Spleen (tissue), 7 donors: ENCODE measurements at regions not wholly inside any gene's neighbourhood (a gene's known extent, or its start where the extent isn't known, plus 50 kb on each side); places are given as distances from the start of the nearest gene placed in this dataset.

ENCODE experiments used
- POLR2A ChIP-seq, 3 donors: fragments of 450-650 bp; IDR thresholded peaks; one replicate each; pipeline ENCODE4 v1.5.1; 2017; ENCODE audit warnings: antibody characterized with exemption in 3 of 3, mild to moderate bottlenecking in 1 of 3
- POLR2AphosphoS5 ChIP-seq, 3 donors: sonication (generic); formaldehyde crosslinking; IDR thresholded peaks; one replicate each; pipeline ENCODE4 v1.5.1; 2017; ENCODE audit warnings: antibody characterized with exemption in 3 of 3
- TF ChIP-seq, protein P1 (sequence below), 11 experiments: fragments of 200-600 bp in 7 of 11; fragments of 450-650 bp in 4 of 11; sonication (generic) in 4 of 11; IDR thresholded peaks in 8 of 11; conservative IDR thresholded peaks in 3 of 11; 1 replicate in 7 of 11; 2 replicates in 4 of 11; pipeline versions ENCODE4 v1.4.0 to v1.8.0; 2016 to 2021; ENCODE audit warnings: antibody characterized with exemption in 11 of 11, inconsistent platforms in 4 of 11, mild to moderate bottlenecking in 1 of 11
- donor health status: DM: no; HTN: no; CAD: no; lungs with moderate emphysema.
- donor health status: DM: no; HTN: no; CAD: no.
- donor health status: DM: no; HTN: no; CAD: no.

DNA sequence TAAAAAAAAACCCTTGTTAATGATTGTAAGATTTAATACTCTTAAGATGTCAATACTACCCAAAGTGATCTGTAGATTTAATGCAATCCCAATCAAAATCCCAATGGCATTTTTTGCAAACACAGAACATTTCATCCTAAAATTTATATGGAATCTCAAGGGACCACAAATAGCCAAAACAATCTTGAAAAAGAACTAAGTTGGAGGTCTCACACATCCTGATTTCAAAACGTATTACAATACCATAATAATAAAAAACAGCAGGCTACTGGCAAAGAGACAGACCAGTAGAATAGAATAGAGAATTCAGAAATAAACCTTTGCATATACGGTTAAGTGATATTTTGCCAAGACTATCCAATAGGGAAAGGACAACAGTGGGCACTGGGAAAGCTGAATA, 331.9 kb upstream of the JARID2 start:
- TF ChIP-seq POLR2A (IDR thresholded peaks at IDR 0.05), result no peak
- TF ChIP-seq, protein P1, sequence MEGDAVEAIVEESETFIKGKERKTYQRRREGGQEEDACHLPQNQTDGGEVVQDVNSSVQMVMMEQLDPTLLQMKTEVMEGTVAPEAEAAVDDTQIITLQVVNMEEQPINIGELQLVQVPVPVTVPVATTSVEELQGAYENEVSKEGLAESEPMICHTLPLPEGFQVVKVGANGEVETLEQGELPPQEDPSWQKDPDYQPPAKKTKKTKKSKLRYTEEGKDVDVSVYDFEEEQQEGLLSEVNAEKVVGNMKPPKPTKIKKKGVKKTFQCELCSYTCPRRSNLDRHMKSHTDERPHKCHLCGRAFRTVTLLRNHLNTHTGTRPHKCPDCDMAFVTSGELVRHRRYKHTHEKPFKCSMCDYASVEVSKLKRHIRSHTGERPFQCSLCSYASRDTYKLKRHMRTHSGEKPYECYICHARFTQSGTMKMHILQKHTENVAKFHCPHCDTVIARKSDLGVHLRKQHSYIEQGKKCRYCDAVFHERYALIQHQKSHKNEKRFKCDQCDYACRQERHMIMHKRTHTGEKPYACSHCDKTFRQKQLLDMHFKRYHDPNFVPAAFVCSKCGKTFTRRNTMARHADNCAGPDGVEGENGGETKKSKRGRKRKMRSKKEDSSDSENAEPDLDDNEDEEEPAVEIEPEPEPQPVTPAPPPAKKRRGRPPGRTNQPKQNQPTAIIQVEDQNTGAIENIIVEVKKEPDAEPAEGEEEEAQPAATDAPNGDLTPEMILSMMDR (IDR thresholded peaks at IDR 0.05 in 8 of 11, conservative IDR thresholded peaks at IDR 0.05 in 3 of 11), result no peak
- no peak for TF ChIP-seq POLR2AphosphoS5 (IDR thresholded peaks at IDR 0.05)
